GM12875 (cell line): ENCODE measurements at regions not wholly inside any gene's neighbourhood (a gene's known extent, or its start where the extent isn't known, plus 50 kb on each side); places are given as distances from the start of the nearest gene placed in this dataset.

ENCODE experiments used
- H3K4me3 ChIP-seq: one replicate; pipeline ENCODE4 v1.5.1; 2011; ENCODE audit warnings: low read depth, low read length, control low read depth
- CTCF ChIP-seq: IDR thresholded peaks from 2 replicates; pipeline ENCODE4 v1.5.1; 2011; ENCODE audit warnings: low read depth, mild to moderate bottlenecking, control low read depth, inconsistent platforms, low read length, moderate library complexity, borderline replicate concordance; ENCODE audit not compliant: insufficient read depth

DNA sequence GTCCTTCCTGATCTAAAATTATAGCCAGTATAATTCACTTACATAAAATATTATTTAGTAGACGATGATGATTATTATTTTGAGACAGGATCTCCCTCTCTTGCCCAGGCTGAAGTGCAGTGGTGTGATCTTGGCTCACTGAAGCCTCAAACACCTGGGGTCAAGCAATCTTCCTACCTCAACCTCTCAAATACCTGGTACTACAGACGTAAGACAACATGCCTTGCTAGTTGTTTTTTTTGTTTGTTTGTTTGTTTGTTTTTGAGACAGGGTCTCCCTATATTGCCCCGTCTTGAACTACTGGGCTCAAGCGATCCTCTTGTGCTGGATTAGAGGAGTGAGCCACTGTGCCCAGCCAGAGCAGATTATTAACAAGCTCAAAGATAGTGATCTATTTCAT is 399.1 kb upstream of the ZNF804A start:
- no peak for TF ChIP-seq CTCF
- H3K4me3 ChIP-seq: no peak overlapping the region

DNA sequence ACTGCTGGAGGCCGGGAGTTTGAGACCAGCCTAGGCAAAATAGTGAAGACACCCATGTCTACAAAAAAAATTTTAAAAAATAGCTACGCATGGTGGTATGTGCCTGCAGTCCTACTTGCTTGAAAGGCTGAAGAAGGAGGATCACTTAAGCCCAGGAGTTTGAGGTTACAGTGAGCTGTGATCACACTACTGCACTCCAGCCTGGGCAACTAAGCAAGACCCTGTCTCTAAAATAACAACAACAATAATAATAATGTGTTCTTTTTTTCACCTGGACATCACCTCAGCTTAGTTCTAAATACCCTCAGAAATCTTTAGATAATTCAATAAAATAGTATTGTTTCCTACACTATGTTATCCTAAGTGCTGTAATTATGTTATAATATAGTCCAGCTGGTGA is 397.1 kb upstream of the ZNF804A start:
- TF ChIP-seq CTCF: no peak
- H3K4me3 ChIP-seq: no peak overlapping the region

GRCh38 chr2:184203661-184204060 is 394.7 kb upstream of the ZNF804A start:
- H3K4me3 ChIP-seq: no peak overlapping the region
- no peak for TF ChIP-seq CTCF

GRCh38 chr2:184205048-184205596 is 393.2 kb upstream of the ZNF804A start:
- H3K4me3 ChIP-seq: no peak overlapping the region
- no peak for TF ChIP-seq CTCF

GRCh38 chr2:184206045-184206444 is 392.3 kb upstream of the ZNF804A start:
- no peak for TF ChIP-seq CTCF
- no peak overlapping the region for H3K4me3 ChIP-seq

DNA sequence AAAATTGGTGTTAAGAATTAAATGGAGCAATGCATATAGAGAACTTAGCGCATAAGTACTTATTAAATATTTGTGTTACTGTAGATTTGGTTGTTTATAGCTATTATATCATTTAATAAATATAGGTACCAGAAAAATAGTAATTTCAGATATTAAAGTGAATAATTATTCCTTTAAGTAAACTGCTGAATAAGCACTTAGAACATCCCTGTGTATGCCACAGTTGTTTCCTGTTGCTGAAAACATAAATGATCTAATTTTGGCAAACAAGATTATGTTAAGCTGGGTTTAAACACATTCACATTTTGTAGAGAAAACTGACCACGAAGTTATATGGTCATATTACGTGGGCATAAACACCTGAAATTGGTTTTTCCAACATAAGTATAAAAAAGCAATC is 388.0 kb upstream of the ZNF804A start:
- TF ChIP-seq CTCF: no peak
- H3K4me3 ChIP-seq: no peak overlapping the region

DNA sequence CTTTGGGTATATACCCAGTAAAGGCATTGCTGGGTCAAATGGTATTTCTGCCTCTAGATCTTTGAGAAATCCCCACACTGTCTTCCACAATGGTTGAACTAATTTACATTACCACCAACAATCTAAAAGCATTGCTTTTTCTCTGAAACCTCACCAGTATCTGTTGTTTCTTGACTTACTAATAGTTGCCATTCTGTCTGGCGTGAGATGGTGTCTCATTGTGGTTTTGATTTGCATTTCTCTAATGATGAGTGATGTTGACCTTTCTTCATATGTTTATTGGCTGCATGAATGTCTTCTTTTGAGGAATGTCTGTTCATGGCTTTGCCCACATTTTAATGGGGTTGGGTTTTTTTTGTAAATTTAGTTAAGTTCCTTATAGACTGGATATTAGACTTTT is 382.6 kb upstream of the ZNF804A start:
- no peak for TF ChIP-seq CTCF
- H3K4me3 ChIP-seq: no peak overlapping the region
